Prostate gland (tissue), 2 donors: ENCODE measurements at regions not wholly inside any gene's neighbourhood (a gene's known extent, or its start where the extent isn't known, plus 50 kb on each side); places are given as distances from the start of the nearest gene placed in this dataset.

Source experiments
- POLR2A ChIP-seq: fragments of 450-650 bp; IDR thresholded peaks from one replicate; pipeline ENCODE4 v1.6.1; 2016; ENCODE audit warnings: antibody characterized with exemption, mild to moderate bottlenecking
- TF ChIP-seq, protein P1 (sequence below), 4 experiments: fragments of 200-600 bp in 2 of 4; fragments of 450-650 bp in 2 of 4; sonication (generic) in 2 of 4; IDR thresholded peaks; 1 replicate in 3 of 4; 2 replicates in 1 of 4; pipeline ENCODE4 v1.5.1; 2016 to 2019; ENCODE audit warnings: antibody characterized with exemption in 4 of 4, mild to moderate bottlenecking in 2 of 4, moderate library complexity in 2 of 4

- TF ChIP-seq, protein P1, sequence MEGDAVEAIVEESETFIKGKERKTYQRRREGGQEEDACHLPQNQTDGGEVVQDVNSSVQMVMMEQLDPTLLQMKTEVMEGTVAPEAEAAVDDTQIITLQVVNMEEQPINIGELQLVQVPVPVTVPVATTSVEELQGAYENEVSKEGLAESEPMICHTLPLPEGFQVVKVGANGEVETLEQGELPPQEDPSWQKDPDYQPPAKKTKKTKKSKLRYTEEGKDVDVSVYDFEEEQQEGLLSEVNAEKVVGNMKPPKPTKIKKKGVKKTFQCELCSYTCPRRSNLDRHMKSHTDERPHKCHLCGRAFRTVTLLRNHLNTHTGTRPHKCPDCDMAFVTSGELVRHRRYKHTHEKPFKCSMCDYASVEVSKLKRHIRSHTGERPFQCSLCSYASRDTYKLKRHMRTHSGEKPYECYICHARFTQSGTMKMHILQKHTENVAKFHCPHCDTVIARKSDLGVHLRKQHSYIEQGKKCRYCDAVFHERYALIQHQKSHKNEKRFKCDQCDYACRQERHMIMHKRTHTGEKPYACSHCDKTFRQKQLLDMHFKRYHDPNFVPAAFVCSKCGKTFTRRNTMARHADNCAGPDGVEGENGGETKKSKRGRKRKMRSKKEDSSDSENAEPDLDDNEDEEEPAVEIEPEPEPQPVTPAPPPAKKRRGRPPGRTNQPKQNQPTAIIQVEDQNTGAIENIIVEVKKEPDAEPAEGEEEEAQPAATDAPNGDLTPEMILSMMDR (IDR thresholded peaks at IDR 0.05) = no peak
- TF ChIP-seq POLR2A = no peak
Observed at GRCh38 chr3:176526942-176527341, 670.3 kb downstream of the TBL1XR1 start.
